ENCODE measurements at regions not wholly inside any gene's neighbourhood (a gene's known extent, or its start where the extent isn't known, plus 50 kb on each side); places are given as distances from the start of the nearest gene placed in this dataset.

- H3K4me3 ChIP-seq (ENCODE audit: low read length) = no peak overlapping the region
- DNase-seq (ENCODE audit: low read depth, low spot score) = no peak
- no peaks in the 10 kb centered on the region for H3K36me3 ChIP-seq (ENCODE audit: control insufficient read depth, insufficient read depth, low read length)
- H3K27me3 ChIP-seq (ENCODE audit: control insufficient read depth, insufficient read depth, low read length) = no peaks in the 10 kb centered on the region
- H3K4me1 ChIP-seq (ENCODE audit: control insufficient read depth, insufficient read depth, low read length) = peaks cover 7% of the 10 kb centered on the region
- no peak overlapping the region for H3K27ac ChIP-seq (ENCODE audit: low read length)
- WGBS (ENCODE audit: insufficient coverage, insufficient read length) = no CpG with 5 or more reads among the region's 5 CpGs
- H3K9me3 ChIP-seq (ENCODE audit: control insufficient read depth, insufficient read depth, low read length) = no peaks in the 10 kb centered on the region
These were observed 150.8 kb upstream of the FOXF1 start for GRCh38 chr16:86359571-86359970.

- no peaks in the 10 kb centered on the region for H3K27me3 ChIP-seq (ENCODE audit: control insufficient read depth, insufficient read depth, low read length)
- H3K27ac ChIP-seq (ENCODE audit: low read length) = no peak overlapping the region
- H3K4me1 ChIP-seq (ENCODE audit: control insufficient read depth, insufficient read depth, low read length) = peaks cover 7% of the 10 kb centered on the region
- DNase-seq (ENCODE audit: low read depth, low spot score) = no peak
- no peak overlapping the region for H3K4me3 ChIP-seq (ENCODE audit: low read length)
- no peaks in the 10 kb centered on the region for H3K36me3 ChIP-seq (ENCODE audit: control insufficient read depth, insufficient read depth, low read length)
- WGBS (ENCODE audit: insufficient coverage, insufficient read length) = 100% methylated on average over 1 of the region's 9 CpGs
- H3K9me3 ChIP-seq (ENCODE audit: control insufficient read depth, insufficient read depth, low read length) = no peaks in the 10 kb centered on the region
These were observed 148.0 kb upstream of the FOXF1 start for GRCh38 chr16:86362155-86362849.

GRCh38 chr16:86363057-86363490 lies 147.3 kb upstream of the FOXF1 start:
- no peak for DNase-seq (ENCODE audit: low read depth, low spot score)
- Histone ChIP-seq H3K4me1 (ENCODE audit: control insufficient read depth, insufficient read depth, low read length) (peaks cover 10% of the 10 kb centered on the region), H3K9me3 (ENCODE audit: control insufficient read depth, insufficient read depth, low read length) (no peaks in the 10 kb centered on the region), H3K27me3 (ENCODE audit: control insufficient read depth, insufficient read depth, low read length) (no peaks in the 10 kb centered on the region), H3K4me3 (ENCODE audit: low read length) (no peak overlapping the region), H3K36me3 (ENCODE audit: control insufficient read depth, insufficient read depth, low read length) (no peaks in the 10 kb centered on the region), H3K27ac (ENCODE audit: low read length) (no peak overlapping the region)
- no CpG with 5 or more reads among the region's 4 CpGs for WGBS (ENCODE audit: insufficient coverage, insufficient read length)

- H3K36me3 ChIP-seq (ENCODE audit: control insufficient read depth, insufficient read depth, low read length) = no peaks in the 10 kb centered on the region
- H3K4me1 ChIP-seq (ENCODE audit: control insufficient read depth, insufficient read depth, low read length) = peaks cover 8% of the 10 kb centered on the region
- no peaks in the 10 kb centered on the region for H3K27me3 ChIP-seq (ENCODE audit: control insufficient read depth, insufficient read depth, low read length)
- WGBS (ENCODE audit: insufficient coverage, insufficient read length) = no CpG with 5 or more reads among the region's 13 CpGs
- no peak for DNase-seq (ENCODE audit: low read depth, low spot score)
- no peaks in the 10 kb centered on the region for H3K9me3 ChIP-seq (ENCODE audit: control insufficient read depth, insufficient read depth, low read length)
- no peak overlapping the region for H3K27ac ChIP-seq (ENCODE audit: low read length)
- no peak overlapping the region for H3K4me3 ChIP-seq (ENCODE audit: low read length)
These were observed 146.3 kb upstream of the FOXF1 start for GRCh38 chr16:86363836-86364618.

- H3K27me3 ChIP-seq (ENCODE audit: control insufficient read depth, insufficient read depth, low read length) = no peaks in the 10 kb centered on the region
- H3K4me3 ChIP-seq (ENCODE audit: low read length) = no peak overlapping the region
- peaks cover 3% of the 10 kb centered on the region for H3K4me1 ChIP-seq (ENCODE audit: control insufficient read depth, insufficient read depth, low read length)
- H3K27ac ChIP-seq (ENCODE audit: low read length) = no peak overlapping the region
- no CpG with 5 or more reads among the region's 13 CpGs for WGBS (ENCODE audit: insufficient coverage, insufficient read length)
- no peaks in the 10 kb centered on the region for H3K36me3 ChIP-seq (ENCODE audit: control insufficient read depth, insufficient read depth, low read length)
- no peak for DNase-seq (ENCODE audit: low read depth, low spot score)
- no peaks in the 10 kb centered on the region for H3K9me3 ChIP-seq (ENCODE audit: control insufficient read depth, insufficient read depth, low read length)
These were observed 145.5 kb upstream of the FOXF1 start for GRCh38 chr16:86364653-86365380.

GRCh38 chr16:86365513-86366273 lies 144.6 kb upstream of the FOXF1 start:
- 100% methylated on average over 3 of the region's 19 CpGs for WGBS (ENCODE audit: insufficient coverage, insufficient read length)

GRCh38 chr16:86366481-86366880 lies 143.8 kb upstream of the FOXF1 start:
- Histone ChIP-seq H3K9me3 (ENCODE audit: control insufficient read depth, insufficient read depth, low read length) (no peaks in the 10 kb centered on the region), H3K27ac (ENCODE audit: low read length) (no peak overlapping the region), H3K36me3 (ENCODE audit: control insufficient read depth, insufficient read depth, low read length) (no peaks in the 10 kb centered on the region), H3K27me3 (ENCODE audit: control insufficient read depth, insufficient read depth, low read length) (no peaks in the 10 kb centered on the region), H3K4me3 (ENCODE audit: low read length) (no peak overlapping the region), H3K4me1 (ENCODE audit: control insufficient read depth, insufficient read depth, low read length) (peaks cover 2% of the 10 kb centered on the region; the same call in 1 of the 2 replicates)
- no peak for DNase-seq (ENCODE audit: low read depth, low spot score)
- no CpG with 5 or more reads among the region's 1 CpG for WGBS (ENCODE audit: insufficient coverage, insufficient read length)

More at GRCh38 chr16:86365513-86366273, 144.6 kb upstream of the FOXF1 start:
- H3K36me3 ChIP-seq (ENCODE audit: control insufficient read depth, insufficient read depth, low read length) = no peaks in the 10 kb centered on the region
- H3K27ac ChIP-seq (ENCODE audit: low read length) = no peak overlapping the region
- no peak overlapping the region for H3K4me3 ChIP-seq (ENCODE audit: low read length)
- no peaks in the 10 kb centered on the region for H3K9me3 ChIP-seq (ENCODE audit: control insufficient read depth, insufficient read depth, low read length)
- H3K27me3 ChIP-seq (ENCODE audit: control insufficient read depth, insufficient read depth, low read length) = no peaks in the 10 kb centered on the region
- DNase-seq (ENCODE audit: low read depth, low spot score) = no peak
- peaks cover 2% of the 10 kb centered on the region; the same call in 1 of the 2 replicates for H3K4me1 ChIP-seq (ENCODE audit: control insufficient read depth, insufficient read depth, low read length)

- H3K36me3 ChIP-seq (ENCODE audit: control insufficient read depth, insufficient read depth, low read length) = no peaks in the 10 kb centered on the region
- H3K27ac ChIP-seq (ENCODE audit: low read length) = no peak overlapping the region
- H3K4me1 ChIP-seq (ENCODE audit: control insufficient read depth, insufficient read depth, low read length) = peaks cover 2% of the 10 kb centered on the region; the same call in 1 of the 2 replicates
- no CpG with 5 or more reads among the region's 12 CpGs for WGBS (ENCODE audit: insufficient coverage, insufficient read length)
- H3K27me3 ChIP-seq (ENCODE audit: control insufficient read depth, insufficient read depth, low read length) = no peaks in the 10 kb centered on the region
- H3K4me3 ChIP-seq (ENCODE audit: low read length) = no peak overlapping the region
- DNase-seq (ENCODE audit: low read depth, low spot score) = no peak
- H3K9me3 ChIP-seq (ENCODE audit: control insufficient read depth, insufficient read depth, low read length) = no peaks in the 10 kb centered on the region
These were observed 142.8 kb upstream of the FOXF1 start for GRCh38 chr16:86367291-86368072.

GRCh38 chr16:86368261-86368660 lies 142.1 kb upstream of the FOXF1 start:
- whole genome bisulfite sequencing (ENCODE audit: insufficient coverage, insufficient read length) = no CpG with 5 or more reads among the region's 12 CpGs
- no peak overlapping the region for H3K4me3 ChIP-seq (ENCODE audit: low read length)
- no peak overlapping the region for H3K27ac ChIP-seq (ENCODE audit: low read length)
- H3K4me1 ChIP-seq (ENCODE audit: control insufficient read depth, insufficient read depth, low read length) = peaks cover 2% of the 10 kb centered on the region; the same call in 1 of the 2 replicates
- no peaks in the 10 kb centered on the region for H3K27me3 ChIP-seq (ENCODE audit: control insufficient read depth, insufficient read depth, low read length)
- no peaks in the 10 kb centered on the region for H3K9me3 ChIP-seq (ENCODE audit: control insufficient read depth, insufficient read depth, low read length)
- DNase-seq (ENCODE audit: low read depth, low spot score) = no peak
- no peaks in the 10 kb centered on the region for H3K36me3 ChIP-seq (ENCODE audit: control insufficient read depth, insufficient read depth, low read length)
